AG09319 (cell line): ENCODE measurements at regions not wholly inside any gene's neighbourhood (a gene's known extent, or its start where the extent isn't known, plus 50 kb on each side); places are given as distances from the start of the nearest gene placed in this dataset.
A peak's percentile ranks its signal among the peaks of the same experiment; 100 is the strongest.

Experiments
- DNase-seq: peaks from one replicate; pipeline ENCODE4 v3.0.0-alpha.2; 2010; ENCODE audit warnings: low read depth; ENCODE audit errors: extremely low read depth
- TF ChIP-seq, protein P1 (sequence below): IDR thresholded peaks from 2 replicates; pipeline ENCODE4 v1.5.1; 2011; ENCODE audit warnings: low read depth, mild to moderate bottlenecking, inconsistent platforms, low read length, moderate library complexity

GRCh38 chr2:215780313-215780712, 233.0 kb downstream of the MREG start:
- TF ChIP-seq, protein P1, sequence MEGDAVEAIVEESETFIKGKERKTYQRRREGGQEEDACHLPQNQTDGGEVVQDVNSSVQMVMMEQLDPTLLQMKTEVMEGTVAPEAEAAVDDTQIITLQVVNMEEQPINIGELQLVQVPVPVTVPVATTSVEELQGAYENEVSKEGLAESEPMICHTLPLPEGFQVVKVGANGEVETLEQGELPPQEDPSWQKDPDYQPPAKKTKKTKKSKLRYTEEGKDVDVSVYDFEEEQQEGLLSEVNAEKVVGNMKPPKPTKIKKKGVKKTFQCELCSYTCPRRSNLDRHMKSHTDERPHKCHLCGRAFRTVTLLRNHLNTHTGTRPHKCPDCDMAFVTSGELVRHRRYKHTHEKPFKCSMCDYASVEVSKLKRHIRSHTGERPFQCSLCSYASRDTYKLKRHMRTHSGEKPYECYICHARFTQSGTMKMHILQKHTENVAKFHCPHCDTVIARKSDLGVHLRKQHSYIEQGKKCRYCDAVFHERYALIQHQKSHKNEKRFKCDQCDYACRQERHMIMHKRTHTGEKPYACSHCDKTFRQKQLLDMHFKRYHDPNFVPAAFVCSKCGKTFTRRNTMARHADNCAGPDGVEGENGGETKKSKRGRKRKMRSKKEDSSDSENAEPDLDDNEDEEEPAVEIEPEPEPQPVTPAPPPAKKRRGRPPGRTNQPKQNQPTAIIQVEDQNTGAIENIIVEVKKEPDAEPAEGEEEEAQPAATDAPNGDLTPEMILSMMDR = no peak

DNA sequence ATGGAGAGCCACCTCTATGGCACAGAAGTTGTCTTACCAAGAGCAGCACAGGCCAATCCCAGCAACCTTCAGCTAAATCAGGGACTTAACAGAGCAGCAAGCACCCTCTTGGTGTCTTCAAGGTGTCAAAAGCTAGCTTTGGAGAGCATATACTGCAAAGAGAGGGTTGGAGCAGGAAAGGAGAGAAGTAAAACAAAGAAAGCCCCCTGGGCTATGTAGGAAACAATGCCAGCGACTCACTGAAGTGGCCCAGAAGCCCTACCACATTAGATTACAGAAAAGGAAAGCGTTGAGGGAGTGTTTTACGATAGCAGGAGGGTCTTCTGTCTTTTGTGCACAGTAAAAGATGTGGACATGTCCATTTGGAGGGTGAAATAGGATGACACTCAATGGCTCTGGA, 233.4 kb downstream of the MREG start:
- TF ChIP-seq, protein P1 = no peak
- DNase-seq = no peak

More at GRCh38 chr2:215780313-215780712, 233.0 kb downstream of the MREG start:
- no peak for DNase-seq

GRCh38 chr2:215777465-215778044, 235.8 kb downstream of the MREG start:
- DNase-seq = no peak
- TF ChIP-seq, protein P1 = no peak

- TF ChIP-seq, protein P1 = no peak
- DNase-seq = no peak
Observed at GRCh38 chr2:215775106-215775505, 238.2 kb downstream of the MREG start.

DNA sequence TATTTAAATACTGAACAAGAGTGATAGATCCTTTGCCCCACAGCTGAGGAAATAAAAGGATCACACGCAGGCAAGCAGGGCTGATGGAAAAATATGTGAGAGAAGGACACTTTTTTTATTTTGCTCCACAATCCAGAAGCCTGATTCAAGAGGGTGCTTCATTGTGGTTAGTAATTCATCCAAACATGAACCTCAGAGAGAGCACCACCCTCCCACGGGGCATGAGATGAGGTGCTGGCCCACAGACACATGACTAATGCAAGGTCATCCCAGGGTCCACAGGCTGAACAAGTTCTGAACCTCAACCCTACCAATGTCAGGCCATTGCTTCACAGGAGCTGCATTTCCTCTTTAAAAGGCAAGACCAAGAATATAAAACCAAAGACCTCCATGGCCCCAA, 239.6 kb downstream of the MREG start:
- TF ChIP-seq, protein P1 = no peak
- peak; percentile 58 for DNase-seq

DNA sequence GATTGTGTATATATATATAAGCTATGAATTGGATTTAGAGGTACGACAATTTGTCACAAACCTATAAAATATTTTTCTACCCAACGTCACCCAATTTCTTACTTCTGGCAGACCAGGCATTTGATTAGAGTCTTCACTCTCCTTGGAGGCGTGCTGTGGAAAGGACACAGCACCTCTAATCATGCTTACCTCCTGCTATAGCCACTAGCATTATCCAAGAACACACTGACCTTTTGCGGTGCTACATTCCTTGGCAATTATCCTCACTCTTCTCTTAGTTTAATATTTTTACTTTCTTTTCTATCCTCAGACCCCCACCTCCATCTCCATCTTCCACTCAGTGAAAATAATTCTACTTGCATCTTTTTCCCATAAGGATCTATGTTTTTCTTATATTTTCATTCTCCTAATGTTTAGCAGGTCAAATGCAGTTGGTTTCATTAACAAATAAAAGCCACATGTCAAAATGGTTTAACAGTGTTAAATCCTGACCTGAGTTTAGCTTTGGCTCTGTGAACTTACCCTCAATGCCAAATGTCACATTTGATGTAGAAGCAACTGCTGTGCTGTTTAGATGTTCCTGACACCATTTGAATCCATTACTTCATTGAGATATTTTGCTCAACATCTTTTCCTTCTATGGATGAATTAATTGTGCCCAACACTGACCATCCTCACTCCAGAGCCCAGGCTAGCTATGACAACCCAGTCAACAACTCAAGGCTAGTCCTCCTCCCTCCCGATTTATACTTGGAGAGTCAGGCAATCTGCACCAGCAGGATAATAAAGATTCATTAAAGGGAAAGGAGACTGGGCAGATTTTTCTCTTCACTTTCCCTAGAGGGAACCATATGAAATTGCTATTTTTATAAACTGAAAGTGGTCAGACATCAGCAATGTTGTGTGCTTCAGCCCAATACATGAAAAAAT, 240.5 kb downstream of the MREG start:
- TF ChIP-seq, protein P1 = no peak
- no peak for DNase-seq

DNA sequence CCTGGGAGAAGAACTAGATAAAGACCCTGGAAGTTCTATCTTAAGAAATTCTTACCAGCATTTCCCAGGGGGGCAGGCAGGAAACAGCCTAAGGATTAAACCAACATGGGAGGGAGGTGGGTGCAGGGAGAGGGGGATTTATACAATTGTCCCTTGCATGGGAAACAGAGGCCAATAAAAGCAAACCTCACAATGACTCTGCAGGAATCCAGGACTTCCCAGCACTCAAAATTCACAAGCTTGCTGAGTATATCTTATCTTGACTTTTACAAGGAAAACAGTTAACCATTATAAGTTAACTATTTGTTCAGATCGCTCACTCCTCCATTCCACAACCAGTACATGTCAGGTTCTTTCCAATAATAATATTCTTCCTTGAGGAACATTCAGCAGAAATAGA, 241.3 kb downstream of the MREG start:
- no peak for DNase-seq
- TF ChIP-seq, protein P1 = no peak
